Forelimb muscle (tissue), 1 donor: ENCODE measurements at regions not wholly inside any gene's neighbourhood (a gene's known extent, or its start where the extent isn't known, plus 50 kb on each side); places are given as distances from the start of the nearest gene placed in this dataset.
"Not testable (repeated sequence)": the region's sequence is repeated elsewhere in the genome, so short reads cannot be mapped to it uniquely, and the experiment has no call there.

Source experiments
- DNase-seq: peaks from one replicate; pipeline ENCODE4 v3.0.0-alpha.2; 2013; ENCODE audit warnings: low read depth

GRCh38 chr6:11384531-11385309, 152.3 kb upstream of the NEDD9 start:
- DNase-seq = no peak

GRCh38 chr6:11381801-11382513, 149.5 kb upstream of the NEDD9 start:
- no peak for DNase-seq

GRCh38 chr6:11380969-11381744, 148.7 kb upstream of the NEDD9 start:
- DNase-seq = no peak

- DNase-seq = no peak
Measured at GRCh38 chr6:11380549-11380948, 148.1 kb upstream of the NEDD9 start.

GRCh38 chr6:11379805-11380204, 147.3 kb upstream of the NEDD9 start:
- DNase-seq = no peak

- no peak for DNase-seq
Measured at GRCh38 chr6:11378639-11379038, 146.2 kb upstream of the NEDD9 start.

GRCh38 chr6:11374036-11375010, 141.9 kb upstream of the NEDD9 start:
- no peak for DNase-seq

GRCh38 chr6:11373208-11373607, 140.7 kb upstream of the NEDD9 start:
- no peak for DNase-seq

GRCh38 chr6:11372186-11372790, 139.8 kb upstream of the NEDD9 start:
- DNase-seq = not testable (repeated sequence)

- DNase-seq = no peak
Measured at GRCh38 chr6:11370191-11371018, 137.9 kb upstream of the NEDD9 start.

- no peak for DNase-seq
Measured at GRCh38 chr6:11368760-11369159, 136.3 kb upstream of the NEDD9 start.

GRCh38 chr6:11368264-11368663, 135.8 kb upstream of the NEDD9 start:
- DNase-seq = no peak

GRCh38 chr6:11367638-11368199, 135.3 kb upstream of the NEDD9 start:
- DNase-seq = no peak

- no peak for DNase-seq
Measured at GRCh38 chr6:11366934-11367637, 134.6 kb upstream of the NEDD9 start.

GRCh38 chr6:11366183-11366933, 133.9 kb upstream of the NEDD9 start:
- no peak for DNase-seq

- no peak for DNase-seq
Measured at GRCh38 chr6:11364971-11365397, 132.5 kb upstream of the NEDD9 start.

GRCh38 chr6:11363881-11364576, 131.6 kb upstream of the NEDD9 start:
- DNase-seq = no peak

GRCh38 chr6:11362564-11362963, 130.1 kb upstream of the NEDD9 start:
- no peak for DNase-seq
